Astrocyte (in vitro differentiated cells and primary cell): ENCODE measurements at regions not wholly inside any gene's neighbourhood (a gene's known extent, or its start where the extent isn't known, plus 50 kb on each side); places are given as distances from the start of the nearest gene placed in this dataset.

Source experiments
- EZH2 ChIP-seq: IDR thresholded peaks from 2 replicates; pipeline ENCODE4 v1.6.1; 2012; ENCODE audit warnings: mild to moderate bottlenecking, low read length, inconsistent platforms; ENCODE audit not compliant: insufficient read depth
- TF ChIP-seq, protein P1 (sequence below): IDR thresholded peaks from 2 replicates; pipeline ENCODE4 v1.5.1; 2011; ENCODE audit warnings: low read depth, mild to moderate bottlenecking, inconsistent platforms, low read length, moderate library complexity; ENCODE audit not compliant: insufficient read depth

DNA sequence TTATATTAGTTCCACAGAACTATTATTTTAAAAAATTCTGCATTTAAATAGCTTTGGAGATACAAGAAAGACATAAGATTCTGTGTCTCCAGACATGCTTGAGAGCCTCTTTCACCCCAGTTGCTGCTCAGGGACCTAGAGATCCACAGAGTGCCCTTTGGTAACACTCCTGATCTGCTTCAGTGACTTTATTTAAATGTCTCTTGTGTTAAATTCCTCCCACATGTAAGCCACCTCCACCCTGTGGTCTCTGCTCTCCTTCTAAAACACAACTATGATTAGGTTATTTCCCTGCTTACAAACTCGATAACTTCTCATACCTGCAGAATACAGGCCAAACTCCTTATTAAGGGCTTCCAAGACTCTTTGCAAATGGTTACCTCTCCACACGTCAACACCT lies 141.0 kb downstream of the RFC3 start:
- TF ChIP-seq, protein P1, sequence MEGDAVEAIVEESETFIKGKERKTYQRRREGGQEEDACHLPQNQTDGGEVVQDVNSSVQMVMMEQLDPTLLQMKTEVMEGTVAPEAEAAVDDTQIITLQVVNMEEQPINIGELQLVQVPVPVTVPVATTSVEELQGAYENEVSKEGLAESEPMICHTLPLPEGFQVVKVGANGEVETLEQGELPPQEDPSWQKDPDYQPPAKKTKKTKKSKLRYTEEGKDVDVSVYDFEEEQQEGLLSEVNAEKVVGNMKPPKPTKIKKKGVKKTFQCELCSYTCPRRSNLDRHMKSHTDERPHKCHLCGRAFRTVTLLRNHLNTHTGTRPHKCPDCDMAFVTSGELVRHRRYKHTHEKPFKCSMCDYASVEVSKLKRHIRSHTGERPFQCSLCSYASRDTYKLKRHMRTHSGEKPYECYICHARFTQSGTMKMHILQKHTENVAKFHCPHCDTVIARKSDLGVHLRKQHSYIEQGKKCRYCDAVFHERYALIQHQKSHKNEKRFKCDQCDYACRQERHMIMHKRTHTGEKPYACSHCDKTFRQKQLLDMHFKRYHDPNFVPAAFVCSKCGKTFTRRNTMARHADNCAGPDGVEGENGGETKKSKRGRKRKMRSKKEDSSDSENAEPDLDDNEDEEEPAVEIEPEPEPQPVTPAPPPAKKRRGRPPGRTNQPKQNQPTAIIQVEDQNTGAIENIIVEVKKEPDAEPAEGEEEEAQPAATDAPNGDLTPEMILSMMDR: no peak
- TF ChIP-seq EZH2: no peak
